Endothelial cell of hepatic sinusoid (primary cell): ENCODE measurements at regions not wholly inside any gene's neighbourhood (a gene's known extent, or its start where the extent isn't known, plus 50 kb on each side); places are given as distances from the start of the nearest gene placed in this dataset.
"Not testable (repeated sequence)": the region's sequence is repeated elsewhere in the genome, so short reads cannot be mapped to it uniquely, and the experiment has no call there.

Experiments used
- in situ Hi-C: cut with HindIII; loops from 2 replicates; pipeline ENCODE4 v1.10.0; 2017; ENCODE audit warnings: low sequenced_read_pairs

GRCh38 chr3:147662705-147663104, 253.5 kb downstream of the ZIC1 start:
- in situ Hi-C loops = no loop called here

DNA sequence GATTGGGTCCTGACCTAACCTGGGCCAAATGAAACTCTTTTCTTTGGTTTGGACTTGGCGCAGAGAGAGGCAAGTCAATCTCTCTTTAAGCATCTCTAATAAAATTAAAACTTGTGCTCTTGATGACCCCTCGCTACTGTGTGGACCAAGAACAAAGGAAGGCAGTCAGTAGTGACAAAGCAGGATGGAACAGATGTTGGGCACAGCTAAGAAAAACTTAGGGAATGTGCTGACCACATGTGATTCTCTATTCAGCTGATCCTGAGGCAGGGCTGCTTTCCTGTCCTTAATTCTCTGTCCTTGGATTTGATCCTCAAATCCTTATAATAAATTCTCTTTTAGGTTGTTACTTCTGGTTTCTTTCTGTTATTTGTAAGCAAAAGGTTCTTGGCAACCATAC, 259.9 kb downstream of the ZIC1 start:
- in situ Hi-C loops = no loop called here

DNA sequence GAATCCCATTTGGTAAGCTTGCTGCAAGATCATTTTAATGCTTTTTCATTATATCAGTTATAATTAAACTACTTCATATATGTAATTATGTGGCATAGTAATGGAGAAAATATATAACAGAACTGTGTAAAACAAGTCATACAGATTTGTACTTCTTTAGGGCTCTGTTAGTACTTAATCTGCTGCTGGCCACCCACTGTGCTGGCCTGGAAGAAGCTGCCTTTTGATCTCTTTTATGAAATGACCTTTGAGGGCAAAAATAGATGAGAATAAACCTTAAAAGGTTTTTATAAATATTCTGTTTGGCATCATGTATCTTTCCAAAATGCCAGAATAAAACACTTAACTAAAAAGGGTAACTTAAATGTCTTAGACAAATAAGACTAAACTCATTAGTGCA, 262.9 kb downstream of the ZIC1 start:
- in situ Hi-C loops = no loop called here

- in situ Hi-C loops = no loop called here
These were observed 263.3 kb downstream of the ZIC1 start for GRCh38 chr3:147672436-147672835.

- in situ Hi-C loops = no loop called here
These were observed 266.6 kb downstream of the ZIC1 start for GRCh38 chr3:147675761-147676160.

DNA sequence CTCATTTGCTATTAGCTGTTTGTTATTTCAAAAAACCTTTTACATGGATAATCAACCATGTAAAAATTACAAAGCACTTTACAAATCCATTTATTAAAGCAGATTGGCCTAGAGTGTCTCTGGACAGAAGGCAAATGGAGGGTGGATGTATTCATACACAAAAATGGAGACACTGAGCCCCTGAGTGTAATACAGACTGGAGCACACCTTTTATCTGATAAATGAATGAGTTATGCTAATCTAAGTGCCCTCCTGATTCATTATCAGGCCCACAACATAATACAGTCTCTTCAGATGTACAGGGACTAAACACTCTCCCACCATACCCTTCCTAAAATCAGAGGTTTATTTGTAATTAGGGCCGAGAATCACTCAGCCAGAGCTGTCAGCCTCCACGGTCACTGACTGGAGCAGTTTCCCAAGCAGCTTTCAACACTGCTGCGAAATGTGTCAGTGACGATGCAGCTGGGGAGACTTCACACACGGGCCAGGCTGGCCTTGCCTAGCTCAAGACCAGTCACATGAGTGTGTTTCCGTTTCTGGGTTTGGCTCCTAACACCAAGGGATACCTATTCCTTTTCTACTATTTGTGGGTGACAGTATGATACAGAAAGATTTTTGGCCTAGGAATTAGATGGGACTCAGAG, 271.8 kb downstream of the ZIC1 start:
- in situ Hi-C loops = no loop called here

GRCh38 chr3:147688868-147689267, 279.7 kb downstream of the ZIC1 start:
- in situ Hi-C loops = no loop called here

DNA sequence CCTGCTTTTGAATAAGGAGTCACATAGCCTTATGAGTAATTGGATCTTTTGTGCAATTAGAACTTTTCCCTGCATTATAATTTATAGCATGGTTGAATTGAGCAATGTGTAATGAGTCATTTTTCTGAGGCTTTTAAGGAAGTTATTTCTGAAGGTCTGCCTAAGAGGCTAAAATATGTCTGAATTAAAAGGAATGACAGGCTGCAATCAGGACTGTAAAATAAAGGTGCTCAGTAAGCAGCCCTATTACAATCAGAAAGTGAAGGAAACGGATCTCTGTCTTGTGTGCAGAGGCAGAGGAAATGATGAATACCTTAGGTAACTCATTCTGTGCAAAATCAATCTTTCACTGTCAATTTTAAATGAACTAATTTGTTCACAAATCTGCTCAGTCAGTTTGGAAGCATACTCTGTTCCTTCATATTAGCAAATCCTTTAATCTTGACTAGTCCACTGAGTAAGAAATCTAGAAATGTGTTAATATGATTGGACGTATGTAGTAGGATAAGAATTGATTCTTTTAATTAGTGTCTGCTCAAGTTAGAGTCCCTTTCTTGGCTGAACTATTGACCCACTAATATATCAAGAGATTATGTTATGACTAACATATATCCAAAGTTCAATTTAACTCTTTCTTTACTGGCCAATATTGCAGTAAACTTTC, 290.1 kb downstream of the ZIC1 start:
- in situ Hi-C loops = no loop called here

- in situ Hi-C loops = no loop called here
These were observed 292.0 kb downstream of the ZIC1 start for GRCh38 chr3:147701195-147701594.

DNA sequence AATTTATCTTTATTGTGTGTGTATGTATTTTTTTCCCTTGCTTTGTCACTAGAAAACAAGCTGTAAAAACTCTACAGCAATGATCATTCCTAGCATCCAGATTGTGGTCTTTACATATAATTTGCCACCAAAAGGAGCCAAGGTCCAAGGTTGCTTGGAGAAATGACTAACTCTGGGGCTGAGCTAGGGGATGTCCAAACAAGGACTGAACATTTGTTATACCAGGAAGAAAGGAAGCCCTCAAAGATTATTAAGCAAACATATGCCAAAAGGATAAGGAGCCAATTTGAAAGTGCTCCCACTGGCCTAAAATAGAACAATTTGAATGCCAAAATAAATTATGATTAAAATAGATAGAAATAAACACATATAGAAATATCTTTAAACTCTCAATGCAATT, 293.3 kb downstream of the ZIC1 start:
- in situ Hi-C loops = no loop called here

DNA sequence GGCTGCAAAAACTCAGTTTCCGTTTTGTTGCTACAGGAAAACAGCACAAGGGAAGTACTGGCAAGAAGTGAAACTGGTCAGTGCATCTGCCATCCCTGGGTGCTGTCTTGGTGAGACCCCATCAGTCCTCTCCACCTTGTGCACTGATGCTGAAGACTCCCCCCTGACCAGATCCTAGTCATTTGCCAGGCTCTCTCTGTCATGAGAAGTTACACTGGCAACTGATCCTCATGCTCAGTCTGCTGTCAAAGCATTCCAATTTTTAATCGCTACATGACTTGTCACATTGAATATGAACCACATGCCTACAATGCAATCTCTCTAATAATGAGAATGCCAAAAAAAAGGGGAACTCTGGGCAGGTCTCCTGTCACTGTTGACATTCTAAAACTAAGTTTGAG, 296.5 kb downstream of the ZIC1 start:
- in situ Hi-C loops = no loop called here

- in situ Hi-C loops = not testable (repeated sequence)
These were observed 301.6 kb downstream of the ZIC1 start for GRCh38 chr3:147710753-147711152.

- in situ Hi-C loops = no loop called here
These were observed 303.2 kb downstream of the ZIC1 start for GRCh38 chr3:147712357-147712756.

DNA sequence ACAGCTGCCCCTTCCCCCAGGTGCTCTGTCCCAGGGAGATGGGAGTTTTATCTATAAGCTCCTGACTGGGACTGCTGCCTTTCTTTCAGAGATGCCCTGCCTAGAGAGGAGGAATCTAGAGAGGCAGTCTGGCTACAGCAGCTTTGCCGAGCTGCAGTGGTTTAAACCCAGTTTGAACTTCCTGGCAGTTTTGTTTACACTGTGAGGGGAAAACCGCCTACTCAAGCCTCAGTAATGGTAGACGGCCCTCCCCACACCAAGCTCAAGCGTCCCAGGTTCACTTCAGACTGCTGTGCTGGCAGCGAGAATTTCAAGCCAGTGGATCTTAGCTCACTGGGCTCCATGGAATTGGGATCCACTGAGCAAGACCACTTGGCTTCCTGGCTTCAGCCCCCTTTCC, 303.6 kb downstream of the ZIC1 start:
- in situ Hi-C loops = not testable (repeated sequence)

DNA sequence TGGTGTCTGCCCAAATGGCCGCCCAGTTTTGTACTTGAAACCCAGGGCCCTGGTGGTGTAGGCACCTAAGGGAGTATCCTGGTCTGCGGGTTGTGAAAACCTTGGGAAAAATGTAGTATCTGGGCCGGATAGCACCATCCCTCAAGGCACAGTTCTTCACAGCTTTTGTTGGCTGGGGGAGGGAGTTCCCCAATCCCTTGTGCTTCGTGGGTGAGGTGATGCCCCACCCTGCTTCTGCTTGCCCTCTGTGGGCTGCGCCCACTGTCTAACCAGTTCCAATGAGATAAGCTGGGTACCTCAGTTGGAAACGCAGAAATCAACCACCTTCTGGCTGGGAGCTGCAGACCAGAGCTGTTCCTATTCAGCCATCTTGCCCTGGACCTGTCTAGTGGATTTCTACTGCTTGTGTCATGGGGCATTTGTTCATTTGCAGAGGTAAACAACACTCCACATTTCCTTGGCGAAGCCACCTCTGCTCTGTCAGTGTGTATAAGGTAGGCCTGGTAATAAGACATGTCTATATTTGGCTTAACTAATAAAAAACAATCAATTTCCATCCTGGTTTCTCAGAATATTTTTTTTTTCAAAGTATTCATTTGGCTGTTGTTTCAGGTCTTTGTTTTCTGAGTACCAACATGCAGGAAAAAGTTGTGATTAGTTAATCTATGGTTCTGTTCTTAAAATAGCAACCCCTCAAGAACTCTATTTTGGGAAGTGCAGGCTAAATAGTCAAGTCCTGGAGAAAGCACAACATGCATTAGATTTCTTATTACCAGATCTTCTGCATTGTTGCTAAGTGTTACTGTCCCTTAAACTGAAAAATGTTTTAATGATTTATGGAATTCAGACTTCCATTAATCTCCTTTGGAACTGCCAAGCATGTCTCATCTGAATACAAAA, 304.3 kb downstream of the ZIC1 start:
- in situ Hi-C loops = no loop called here

DNA sequence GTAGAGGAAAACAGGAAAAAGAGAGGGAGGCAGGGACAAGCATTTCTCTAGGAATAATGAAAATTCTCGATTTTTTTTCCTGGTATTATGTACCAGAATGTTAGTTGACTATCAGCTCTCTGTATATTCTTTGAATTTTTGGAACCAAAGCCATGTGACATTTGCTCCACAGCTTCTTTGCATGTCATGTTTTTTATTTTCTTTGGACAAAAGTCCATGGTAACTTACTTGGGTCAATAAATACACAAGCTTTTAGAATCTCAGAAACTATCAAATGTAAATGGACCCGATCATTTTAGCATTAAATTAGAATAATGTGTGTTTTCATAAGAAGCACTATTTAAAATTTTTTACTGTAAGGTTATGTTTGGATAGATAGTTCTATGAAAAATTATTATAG, 320.5 kb downstream of the ZIC1 start:
- in situ Hi-C loops = loop anchor here (5.0 kb wide), 1 partner anchor 38 kb away; no protein-coding TSS in a partner anchor

DNA sequence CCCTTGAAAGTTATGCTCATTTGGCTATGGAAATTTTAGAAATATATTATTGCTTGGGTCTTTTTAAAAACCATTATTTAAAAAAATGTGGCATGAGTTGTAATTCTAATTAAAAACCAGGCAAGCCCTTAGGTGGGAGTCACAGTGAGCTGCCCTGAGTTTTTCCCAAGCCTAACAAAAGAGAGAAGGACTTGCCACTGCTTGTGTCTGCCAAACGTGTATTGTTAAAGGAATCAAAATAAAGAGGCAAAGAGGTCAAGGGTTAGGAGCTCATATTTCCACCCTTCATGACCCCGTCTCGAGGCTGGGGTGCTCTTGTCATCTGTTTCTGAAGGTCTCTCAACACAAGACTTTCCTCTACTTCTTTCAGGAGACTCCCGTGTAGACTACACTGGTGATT, 321.1 kb downstream of the ZIC1 start:
- in situ Hi-C loops = loop anchor here (5.0 kb wide), 1 partner anchor 37 kb away; no protein-coding TSS in a partner anchor

- in situ Hi-C loops = loop anchor here (5.0 kb wide), 1 partner anchor 34 kb away; no protein-coding TSS in a partner anchor
These were observed 324.1 kb downstream of the ZIC1 start for GRCh38 chr3:147733217-147733616.

DNA sequence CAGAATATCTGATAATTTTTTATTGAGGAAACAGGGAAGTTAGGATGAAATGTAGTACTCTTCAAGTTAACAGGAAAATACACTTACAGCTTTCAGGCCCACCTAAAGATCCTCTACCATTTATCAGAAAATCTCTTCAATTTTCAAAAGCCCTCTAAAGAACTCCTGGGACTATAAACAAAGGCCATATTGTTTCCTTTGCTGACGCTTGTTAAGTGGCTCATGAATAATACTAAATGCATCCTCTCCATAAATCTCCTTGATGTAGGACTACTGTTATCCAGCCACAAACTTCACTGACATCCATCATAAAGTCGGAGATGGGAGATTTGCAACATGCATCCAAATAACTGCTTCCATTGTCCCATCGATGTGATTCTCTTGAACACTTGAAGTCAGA, 326.5 kb downstream of the ZIC1 start:
- in situ Hi-C loops = no loop called here

DNA sequence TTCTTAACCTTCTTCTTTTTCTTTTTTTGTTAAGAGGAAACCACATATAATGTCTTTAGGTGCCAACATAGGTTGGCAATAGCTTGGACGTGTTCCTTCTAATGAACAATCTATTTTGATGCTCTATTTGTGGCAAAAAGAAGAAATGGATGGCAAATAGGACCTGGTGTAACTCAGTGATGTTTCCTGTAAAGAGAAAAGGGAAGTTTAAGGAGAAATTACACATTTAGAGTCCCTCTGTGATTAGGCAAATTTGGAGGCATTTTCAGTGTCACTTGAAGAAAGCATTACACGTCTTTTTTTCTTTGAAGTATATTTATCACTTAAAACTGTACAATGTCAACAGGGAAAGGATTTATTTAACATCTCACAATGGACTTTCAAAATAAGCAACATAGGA, 327.1 kb downstream of the ZIC1 start:
- in situ Hi-C loops = no loop called here

DNA sequence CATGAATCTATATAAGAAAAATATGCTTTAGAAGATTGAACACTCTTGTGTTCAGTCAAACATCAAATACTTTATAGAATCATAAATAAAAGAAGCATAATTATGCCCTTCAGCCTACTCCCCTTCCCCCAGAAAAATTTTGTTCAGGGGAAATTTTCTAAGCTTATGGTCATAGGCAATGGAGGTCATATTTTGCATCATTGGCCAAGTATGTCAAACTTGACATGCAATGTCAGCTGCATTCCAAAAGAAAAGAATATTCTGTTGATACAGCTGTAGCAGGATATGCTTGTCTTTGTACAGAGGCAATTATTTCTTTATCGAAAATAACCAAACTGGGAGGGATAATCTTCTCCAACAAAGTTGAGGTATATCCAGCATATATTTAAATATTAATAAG, 328.2 kb downstream of the ZIC1 start:
- in situ Hi-C loops = no loop called here

GRCh38 chr3:147740928-147741327, 331.8 kb downstream of the ZIC1 start:
- in situ Hi-C loops = no loop called here
